DMS 273 (cell line): ENCODE measurements at regions not wholly inside any gene's neighbourhood (a gene's known extent, or its start where the extent isn't known, plus 50 kb on each side); places are given as distances from the start of the nearest gene placed in this dataset.

Experiments used
- DNase-seq: peaks from one replicate; lab custom pipeline; 2025; ENCODE audit not compliant: unreplicated experiment; lab: John Stamatoyannopoulos, UW

DNA sequence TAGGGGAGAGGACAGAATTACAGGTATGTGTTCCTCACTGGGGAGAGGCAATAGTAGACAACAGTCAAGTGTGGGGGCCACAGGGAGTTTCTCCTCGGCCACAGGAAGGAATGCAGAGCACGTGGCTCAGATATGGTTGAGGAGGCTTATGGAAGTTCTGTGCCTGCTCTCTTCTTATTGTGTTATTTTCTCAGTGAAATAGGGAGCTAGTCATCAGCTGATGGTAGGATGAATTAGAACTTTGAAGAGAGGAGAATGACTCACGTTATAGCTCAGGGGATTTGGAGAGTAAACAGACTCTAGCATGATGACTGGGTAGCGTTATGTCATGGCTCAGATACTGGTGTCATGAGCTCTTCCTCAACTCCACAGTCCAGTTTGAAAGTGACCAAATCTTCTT lies 308.3 kb upstream of the IGFBP3 start:
- no peak for DNase-seq

DNA sequence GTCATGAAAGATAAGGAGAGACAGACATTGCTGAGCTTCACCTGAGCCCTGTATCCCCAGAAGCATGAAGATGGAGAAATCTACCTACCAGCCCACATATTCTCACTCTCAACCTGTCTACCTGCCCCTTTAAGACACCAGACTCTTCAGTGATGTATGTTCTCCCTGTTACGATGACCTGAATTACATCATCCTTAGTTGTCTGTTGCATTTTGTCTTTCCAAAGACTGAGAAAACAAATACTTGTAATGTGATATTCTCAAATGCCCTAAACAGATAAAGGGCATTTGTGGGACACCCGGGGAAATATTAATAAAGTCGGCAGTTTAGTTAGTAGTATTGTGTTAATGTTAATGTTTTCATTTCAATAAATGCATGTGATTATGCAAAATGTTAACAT lies 305.8 kb upstream of the IGFBP3 start:
- no peak for DNase-seq

DNA sequence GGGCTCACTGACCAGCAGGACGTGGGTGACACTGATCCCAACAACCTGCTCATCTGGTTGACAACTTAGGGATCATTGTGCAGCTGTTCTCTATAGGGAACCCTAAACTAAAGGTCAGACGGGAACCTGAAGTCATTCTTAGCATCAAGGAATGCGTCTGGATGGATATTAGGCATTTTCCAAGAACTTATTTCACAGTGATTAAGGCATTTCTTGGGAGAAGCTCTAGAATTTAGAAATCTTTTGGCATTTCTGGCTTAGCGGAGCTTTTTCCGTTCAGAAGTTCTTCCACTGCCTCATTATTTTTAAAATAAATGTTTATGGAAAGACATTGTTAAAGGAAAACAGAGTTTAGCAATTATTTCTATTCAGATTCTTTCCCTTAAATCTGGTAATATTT lies 303.3 kb upstream of the IGFBP3 start:
- DNase-seq: no peak

DNA sequence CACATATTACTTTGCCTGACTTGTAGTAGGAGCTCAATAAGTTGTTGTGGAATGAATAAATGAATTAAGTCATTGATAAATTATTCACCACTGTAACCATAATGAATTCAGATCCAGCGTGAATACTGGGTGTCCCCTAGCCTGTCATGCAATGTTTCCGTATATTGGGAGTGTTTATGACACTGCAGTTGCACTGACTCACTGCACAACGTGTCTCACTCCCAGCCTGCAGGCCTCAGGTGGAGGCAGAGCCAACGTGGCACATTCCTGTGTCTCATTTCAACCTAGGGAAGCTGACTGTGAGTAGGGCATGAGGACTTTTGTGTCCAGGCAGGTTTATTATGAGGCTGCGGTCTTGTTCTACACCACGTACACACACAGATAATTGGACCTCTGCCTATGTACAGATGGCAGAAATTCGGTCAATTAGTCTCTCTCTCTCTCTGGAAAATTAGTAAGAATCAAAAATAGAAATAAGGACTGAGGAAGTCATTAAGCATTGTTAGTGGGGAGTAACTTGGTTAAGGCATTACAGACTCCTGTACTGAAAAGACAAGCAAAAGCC lies 299.1 kb upstream of the IGFBP3 start:
- DNase-seq: no peak

DNA sequence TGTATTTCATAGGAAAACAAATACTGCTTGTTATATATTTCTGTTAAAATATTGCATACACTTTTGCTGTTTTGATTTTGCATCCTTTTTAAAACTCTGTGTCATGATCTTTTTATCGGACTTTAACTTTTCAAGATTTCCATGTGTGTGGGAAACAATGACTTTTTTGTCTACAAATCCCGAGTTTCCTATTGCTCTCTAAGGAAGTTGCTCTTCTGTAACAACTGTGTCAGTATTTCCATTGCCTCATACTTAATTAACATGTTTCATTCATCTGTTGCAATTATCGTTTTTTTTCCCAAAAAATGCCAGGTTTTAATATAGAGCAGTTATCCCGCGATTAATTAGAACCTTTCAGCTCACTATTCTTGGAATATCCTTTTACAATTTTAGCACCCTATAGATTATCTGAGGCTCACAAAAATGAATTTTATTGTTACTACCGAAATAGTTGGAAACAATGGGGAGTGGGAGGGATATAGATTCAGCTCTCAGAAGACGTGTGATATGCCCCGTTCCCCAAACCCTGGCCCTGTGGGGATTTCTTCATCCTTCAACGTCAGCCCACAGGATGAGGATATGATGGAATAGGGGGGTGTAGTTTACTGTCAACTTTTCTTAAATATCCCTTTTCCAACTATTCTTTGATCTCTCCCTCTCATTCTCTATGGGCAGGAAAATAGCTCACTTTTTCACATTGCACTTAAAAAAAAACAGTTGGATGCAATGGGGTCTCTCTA lies 297.6 kb upstream of the IGFBP3 start:
- no peak for DNase-seq

DNA sequence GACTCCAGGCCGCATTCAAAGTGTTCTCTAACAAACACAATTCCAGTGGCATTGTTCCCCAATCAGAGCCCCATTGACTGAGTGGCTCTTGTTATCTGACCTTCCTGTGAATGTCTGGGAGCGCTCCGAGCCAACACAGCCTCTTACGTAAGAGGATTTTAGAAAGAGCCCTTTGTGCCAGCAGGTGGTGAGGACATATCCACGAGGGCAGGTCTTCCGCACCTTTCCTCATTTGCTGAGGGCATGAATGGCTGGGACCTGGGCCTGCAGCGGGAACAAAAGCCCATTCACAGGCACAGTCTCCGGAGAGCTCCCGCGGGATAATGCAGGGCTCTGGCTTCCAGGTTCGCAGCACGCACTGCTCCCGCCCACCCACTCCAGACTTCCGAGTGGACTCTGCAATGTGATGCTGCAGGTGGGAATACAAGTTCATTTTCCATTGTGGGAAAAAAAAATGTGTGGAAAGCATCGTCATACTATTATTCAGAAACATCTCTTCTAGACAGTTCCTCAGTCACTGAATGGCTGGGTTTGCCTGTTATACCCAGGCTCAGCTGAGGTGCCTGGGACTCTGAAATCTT lies 295.0 kb upstream of the IGFBP3 start:
- no peak for DNase-seq

DNA sequence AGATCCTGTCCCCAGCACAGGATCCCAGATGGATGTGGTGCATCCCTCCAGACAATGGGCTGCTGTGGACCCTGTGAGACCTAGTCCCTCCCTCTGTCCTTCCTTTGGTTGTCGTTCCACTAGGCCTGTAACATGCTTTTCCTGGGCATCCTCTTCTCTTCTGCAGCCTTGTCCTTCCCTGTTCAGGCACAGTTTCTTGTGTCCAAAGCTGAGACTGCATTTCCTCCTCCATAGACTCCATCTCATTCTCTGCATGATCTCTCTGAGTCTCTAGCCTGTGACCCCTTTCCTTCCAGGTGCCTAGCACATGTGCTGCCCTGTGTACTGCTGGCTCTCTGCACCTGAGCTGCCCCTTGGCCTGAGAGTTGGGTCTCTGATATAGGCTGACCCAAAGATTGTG lies 293.5 kb upstream of the IGFBP3 start:
- no peak for DNase-seq

DNA sequence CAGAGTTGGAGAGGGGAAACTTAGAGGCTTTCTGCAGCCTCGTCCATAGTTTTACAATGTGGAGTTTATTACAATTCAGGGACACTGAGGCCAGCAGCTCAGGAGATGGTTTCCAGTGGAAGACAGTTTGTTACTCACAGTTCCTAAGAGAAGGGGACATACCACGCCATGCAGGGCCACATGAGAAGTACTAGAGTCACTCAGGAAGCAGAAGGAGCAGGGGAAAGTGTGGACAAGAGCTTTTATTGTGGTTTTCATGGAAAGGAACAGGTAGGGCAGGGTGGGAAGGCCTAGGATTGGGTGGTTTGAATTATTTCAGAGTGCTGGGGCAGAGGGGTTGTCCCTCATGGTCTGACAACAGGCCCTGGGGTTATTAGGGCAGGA lies 292.1 kb upstream of the IGFBP3 start:
- no peak for DNase-seq

DNA sequence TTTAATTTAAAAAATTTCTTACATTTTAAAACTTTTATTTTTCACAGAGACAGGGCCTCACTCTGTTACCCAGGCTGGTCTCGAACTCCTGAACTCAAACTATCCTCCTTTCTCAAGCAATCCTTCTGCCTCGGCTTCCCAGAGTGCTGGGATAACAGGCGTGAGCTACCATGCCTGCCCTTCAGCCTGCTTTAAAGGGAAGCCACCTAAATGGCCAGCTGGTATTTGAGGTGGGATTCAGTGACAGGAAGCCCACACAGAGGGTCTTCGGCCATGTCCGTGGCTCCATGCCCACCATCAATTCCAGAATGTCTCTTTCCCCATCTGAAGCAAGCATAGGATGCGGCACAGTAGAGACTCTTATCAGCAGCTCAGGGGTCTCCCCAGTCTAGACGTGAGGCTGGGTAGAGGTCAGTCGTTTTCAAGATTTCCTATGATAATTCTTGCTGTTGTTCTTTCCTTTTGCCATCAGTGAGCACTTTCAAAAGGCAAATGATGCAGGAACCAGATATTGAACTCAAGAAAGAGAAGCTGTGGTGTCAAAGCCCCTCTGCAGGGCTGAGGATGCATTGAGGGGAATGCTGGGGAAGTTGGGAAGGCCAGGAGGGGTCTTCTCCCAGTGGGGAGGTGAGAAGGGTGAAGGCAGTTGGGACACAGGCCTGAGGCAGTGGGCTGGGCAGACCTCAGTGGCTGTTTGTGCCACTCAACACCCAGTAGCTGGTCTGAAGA lies 291.5 kb upstream of the IGFBP3 start:
- DNase-seq: no peak

DNA sequence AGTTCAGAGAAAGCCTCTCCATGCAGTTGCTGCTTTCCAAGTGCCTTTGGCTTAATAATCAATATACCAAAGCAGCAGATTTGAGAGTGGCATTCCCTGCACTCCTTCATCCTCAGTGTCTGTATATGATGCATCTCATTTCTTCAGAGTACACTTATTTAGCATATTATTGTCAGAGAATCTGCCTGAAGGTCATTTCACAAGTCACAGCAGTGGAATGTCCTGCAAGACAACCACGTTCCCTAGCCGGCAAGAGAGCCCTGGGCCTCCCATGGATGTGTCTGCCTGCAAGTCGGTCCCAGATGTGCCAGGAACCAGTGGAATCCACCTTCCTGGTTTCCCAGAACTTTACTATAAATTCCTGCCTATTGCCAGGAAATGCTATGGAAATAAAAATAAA lies 289.4 kb upstream of the IGFBP3 start:
- DNase-seq: no peak

DNA sequence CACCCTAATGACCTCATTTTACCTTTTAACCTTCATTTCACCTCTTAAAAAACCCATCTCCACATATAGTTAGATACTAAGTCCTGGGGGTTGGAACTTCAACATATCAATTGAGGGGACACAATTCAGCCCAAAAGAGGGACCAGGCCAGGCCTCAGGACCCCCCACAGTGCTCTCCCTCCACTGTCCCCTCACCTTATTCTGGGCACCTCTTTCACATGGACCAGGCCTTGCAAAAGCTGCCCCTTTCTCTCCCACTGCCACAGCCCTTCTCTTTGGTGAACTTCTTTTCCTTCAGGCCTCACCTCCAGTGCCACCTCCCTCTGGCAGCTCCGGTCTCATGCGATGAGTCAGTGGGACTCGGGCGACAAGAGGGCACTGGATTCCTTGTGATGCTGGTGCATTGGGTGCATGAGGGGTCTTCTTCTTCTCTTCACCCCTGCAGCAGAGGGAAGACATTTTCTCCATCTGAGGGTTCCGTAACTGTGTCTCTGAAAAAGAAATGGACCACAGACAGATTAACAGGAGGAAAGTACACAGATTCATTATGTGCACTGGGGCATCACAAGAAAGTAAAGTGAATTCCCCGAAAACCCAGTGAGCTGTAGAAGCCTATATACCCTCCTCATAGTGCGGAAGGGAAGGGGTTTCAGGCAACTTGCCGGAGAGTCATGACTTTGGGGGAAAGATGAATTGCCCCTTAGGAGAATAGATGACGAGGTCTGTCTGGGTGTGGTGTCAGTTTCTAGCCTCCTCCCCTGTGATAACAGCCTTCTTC lies 288.7 kb upstream of the IGFBP3 start:
- no peak for DNase-seq

DNA sequence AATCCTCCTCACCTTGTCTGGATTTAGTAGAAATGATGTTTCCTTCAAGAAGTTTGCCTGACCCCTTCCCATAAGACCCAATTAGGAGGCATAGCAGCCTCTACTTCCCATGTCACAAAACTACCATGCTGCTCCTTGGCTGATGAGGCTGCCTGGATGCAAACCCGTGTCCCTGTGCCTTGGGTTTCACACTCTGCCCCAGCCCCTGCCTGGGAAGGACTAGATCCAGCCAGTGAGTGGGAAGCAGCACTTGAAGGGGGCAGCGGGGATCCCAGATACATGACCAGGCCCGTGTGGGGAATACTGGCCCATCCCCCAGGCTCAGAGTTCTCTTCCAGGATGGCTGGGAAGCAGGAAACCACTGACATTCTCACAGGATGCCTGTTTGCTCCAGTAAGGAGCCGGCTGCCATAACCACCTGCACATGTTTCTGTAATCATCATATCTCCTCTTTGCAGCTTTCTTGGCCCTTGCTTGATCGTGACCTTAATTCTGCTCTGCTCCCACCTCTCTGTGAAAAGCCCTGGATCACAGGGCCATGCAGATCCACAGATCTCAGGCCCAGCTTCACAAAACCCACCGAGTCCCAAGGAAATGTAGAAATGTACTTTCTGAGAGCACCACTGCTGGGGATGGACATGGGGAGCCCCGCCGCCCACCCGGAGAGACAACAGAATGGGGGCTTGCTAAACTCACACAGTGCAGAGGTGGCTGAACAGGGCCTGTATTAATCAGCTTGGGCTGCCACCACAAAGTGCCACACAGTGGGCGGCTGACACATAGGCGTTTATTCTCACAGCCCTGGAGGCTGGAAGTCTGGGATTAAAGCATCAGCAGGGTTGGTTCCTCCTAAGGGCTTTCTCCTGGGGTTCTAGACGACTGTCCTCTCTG lies 287.8 kb upstream of the IGFBP3 start:
- DNase-seq: no peak

DNA sequence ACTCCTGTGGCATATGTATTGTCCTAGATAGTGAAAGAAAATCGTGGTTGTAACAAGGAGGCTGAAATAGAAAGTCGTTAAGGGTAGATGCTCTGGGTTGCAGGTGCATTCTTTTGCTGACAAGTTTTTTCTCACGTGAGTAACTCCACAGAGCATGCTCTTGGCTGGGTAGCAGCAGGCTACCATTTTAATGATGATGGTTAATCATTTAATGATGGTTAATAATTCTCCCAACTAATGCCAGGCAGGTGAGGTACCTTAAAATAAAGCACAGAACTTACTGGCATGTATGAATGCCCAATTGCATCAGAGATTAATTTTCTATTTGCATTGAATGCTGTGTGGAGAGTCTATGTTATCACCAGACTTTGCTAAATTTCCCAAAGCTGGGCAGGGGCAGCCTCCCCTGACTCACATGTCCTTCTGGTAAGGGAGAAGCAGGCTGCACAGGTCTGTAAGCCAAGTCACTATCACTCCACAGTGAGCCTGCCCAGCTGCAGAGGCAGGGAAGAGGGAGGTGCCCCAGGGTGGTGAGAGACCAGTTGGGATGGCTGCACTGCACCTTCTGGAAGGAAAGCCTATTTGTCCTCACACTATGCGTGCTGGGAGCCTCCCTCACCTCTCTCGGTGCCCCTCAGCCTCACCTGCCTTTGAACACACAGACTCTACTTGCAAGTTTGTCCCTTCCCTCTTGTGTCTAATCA lies 287.0 kb upstream of the IGFBP3 start:
- no peak for DNase-seq

DNA sequence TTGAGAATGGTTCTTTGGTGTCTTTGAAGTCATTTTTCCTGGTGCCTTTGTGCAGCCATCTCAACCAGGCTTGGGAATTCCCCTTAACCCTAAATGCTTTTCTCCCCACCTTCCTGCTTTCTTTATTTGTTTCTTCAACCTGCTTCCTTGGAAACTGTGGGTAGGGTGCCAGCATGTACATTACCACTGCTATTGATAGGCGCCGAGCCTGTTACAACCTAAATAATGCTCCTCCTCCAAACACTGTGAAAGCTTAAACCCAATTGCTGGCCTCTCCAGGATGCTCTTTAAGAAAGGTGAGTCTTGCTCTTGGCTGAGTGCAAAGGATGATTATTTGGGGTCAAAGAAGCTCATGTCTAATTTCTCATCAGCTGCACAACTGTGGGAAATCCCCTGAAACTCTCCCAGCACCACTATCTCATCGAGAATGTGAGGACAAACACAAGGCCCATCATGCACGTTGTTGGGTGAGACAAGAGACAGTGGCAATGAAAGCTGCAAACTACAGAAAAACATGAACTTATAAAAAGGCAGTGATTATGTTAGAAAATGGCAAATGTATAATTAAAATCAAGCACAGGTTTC lies 285.5 kb upstream of the IGFBP3 start:
- DNase-seq: no peak

DNA sequence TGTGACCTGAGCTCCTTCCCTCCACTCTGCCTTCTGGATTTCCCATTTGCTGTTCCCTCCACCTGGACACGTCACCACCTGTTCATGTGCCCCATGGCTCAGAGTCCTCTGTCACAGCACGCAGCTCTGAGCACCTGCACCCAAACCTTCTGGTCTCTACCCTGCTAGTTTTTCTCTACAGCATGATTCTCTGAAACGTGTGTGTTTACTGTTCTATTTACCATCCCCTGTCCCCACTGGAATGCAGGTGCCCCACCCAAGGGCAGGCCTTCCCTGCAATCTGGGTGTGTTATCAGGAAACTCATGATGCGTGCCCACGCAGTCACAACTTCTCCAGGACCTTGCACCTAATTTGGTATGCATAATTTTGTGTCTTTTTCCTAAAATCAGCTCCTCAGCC lies 284.4 kb upstream of the IGFBP3 start:
- no peak for DNase-seq

DNA sequence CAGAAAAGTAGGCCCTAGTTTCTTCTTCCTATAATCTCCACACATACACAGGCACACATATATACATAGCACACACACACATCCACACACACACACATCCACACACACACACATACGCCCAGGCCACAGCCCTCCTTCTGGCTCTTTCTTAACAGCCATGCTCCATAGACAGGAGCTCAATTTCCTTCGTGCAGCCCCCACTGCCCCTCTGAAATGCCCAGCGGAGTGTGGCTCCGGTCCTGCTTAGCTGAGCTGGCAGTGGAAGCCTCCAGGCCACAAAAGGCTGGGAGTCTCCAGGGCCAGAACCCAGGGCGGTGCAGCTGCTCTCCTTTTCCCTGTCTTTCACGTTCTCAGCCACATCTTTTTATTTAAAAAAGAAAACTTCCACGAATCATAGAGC lies 282.9 kb upstream of the IGFBP3 start:
- no peak for DNase-seq

DNA sequence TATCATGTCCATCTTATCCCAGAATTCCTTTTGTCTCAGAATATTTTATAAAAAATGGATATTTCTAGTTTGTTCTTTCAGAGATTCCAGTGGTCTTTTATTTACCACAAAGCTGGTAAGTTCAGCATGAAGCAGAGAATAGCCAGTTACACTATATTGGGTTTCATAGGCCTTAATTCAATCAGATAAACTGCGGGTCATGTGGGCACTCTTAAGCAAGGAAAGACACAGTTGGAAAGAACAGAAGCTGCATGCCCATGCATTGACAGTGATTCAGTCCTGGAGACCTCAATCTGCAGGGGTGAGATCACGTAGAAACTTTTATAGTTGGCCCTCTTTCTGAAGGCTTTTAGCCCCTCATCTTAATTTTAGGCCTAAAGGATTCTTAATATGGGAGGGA lies 281.3 kb upstream of the IGFBP3 start:
- DNase-seq: no peak

DNA sequence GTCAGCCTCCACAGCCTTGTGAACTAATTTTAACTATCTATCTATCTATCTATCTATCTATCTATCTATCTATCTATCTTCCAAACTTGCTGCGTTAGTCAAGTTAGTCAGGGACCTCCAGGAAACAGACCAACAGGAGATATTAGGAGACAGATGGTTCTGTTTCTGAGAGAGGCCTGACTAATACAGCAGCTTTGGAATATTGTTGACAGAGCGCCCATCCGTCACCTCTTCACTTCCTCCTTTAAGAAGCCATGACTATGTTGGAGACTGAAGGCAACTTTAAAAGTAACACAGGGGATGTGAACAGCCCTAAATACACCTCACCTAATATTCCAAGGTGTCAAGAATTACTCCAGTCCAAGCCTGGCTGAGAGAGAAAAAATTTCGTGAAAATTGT lies 280.9 kb upstream of the IGFBP3 start:
- DNase-seq: no peak

DNA sequence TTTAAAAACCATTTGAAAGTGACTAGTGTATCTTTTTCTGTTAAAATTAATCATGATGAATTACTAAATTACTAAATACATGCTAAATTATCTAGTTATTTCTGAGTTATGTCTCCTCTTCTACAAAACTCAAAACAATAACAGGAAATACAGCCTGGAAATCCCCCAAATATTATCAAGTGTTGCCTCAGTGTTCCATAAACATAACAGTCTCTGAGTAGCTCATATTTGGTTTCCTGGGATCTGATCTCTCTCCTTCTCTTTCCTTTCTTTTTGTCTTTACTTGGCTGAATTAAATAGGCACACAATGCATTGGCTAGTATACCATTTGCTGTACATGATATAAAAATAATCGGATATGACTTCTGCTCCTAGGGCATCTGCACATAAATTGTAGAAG lies 277.6 kb upstream of the IGFBP3 start:
- DNase-seq: no peak
